GM21825 (cell line): ENCODE measurements at regions not wholly inside any gene's neighbourhood (a gene's known extent, or its start where the extent isn't known, plus 50 kb on each side); places are given as distances from the start of the nearest gene placed in this dataset.

Experiments used
- ATAC-seq: cut with Tn5 transposase; IDR thresholded peaks from one replicate; pipeline ENCODE4 v1.9.1; 2021; ENCODE audit warnings: mild to moderate bottlenecking, moderate library complexity; ENCODE audit not compliant: unreplicated experiment

DNA sequence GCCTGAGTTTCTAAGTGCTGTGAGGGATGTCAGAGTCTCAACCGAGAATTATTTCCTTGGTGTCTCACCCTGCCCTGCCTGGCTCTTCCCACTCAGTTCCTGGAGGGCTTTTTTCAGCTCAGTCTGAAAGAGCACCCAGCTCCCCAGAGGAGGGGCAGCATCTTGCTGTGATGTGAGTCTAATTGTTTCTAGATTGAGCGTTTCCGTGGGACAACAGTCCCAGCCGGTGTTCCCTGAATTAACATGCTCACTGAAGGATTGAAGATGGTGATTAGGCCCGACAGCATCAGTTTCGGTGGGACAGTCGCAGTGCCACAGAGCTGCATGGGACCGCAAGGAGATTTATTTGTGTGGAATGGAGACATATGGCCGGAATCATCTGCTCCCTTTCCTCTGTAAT lies 587.6 kb downstream of the DHX35 start:
- ATAC-seq, result no peak

DNA sequence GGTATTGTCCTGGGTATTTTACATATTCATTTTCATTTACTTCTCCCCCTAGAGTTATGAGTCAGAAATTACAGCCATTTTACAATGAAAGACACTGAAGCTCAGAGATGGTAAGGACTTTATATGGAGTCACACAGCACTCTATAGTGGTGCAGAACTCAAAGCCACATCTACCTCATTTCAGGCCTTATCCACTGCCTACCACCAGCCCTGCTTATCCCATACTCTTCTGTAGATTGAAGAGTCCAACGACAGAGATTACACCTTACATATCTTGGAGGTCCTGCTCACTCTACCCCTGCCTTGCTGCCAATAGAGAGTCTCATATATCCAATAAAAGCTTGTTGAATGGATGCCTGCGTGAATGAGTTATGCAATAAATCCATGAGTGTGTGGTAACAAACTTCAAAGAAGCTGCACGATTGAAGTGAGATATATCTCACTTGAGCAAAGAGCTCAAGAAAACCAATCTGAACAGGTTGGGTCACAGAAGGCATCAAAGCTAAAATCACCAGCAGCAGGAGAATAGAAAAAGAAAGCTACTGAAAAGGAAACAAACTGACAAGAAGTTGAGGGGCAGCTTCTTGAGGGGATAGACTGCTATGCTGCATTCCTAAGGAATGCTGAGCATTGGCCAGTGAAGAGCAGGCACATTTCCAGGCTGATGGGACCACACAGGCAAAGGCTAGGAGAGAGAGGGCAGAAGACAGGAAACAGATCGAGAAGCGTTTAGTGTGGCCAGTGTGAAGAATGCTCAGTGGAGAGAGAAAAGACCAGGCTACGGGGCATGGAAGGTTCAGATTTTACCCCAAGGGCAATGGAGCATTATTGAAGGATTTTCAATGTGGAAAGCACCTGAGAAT lies 585.6 kb downstream of the DHX35 start:
- ATAC-seq, result no peak

DNA sequence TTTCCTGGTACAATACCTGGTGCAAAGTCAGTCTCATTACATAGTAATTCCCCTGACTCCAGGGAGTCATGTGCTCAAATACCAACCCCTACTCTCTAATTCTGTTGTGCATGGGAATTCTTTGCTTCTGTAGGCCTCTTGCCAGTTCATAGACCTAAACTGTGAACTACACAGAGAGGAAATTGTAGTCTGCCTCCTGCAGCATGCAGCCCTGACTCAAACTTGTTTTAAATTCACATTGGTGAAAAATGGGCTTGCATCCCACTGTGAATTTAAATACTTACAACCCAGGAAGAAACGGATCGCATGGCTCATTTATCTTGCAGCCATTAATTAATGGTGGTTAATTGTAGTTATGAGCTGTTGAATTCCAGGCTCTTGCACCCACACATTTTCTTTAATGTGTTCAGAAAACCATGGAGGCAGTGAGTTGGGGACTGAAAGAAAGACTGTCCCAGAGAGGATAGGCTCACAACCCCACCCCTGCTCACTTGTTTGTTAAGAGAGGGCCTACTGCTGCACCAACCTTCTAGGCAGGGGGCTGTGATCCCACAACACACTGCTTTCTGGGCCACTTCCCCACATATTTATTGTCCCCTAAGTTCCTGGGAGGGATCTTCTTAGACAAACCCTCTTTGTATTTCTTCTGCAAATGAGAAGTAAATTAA lies 579.1 kb downstream of the DHX35 start:
- ATAC-seq, result no peak

DNA sequence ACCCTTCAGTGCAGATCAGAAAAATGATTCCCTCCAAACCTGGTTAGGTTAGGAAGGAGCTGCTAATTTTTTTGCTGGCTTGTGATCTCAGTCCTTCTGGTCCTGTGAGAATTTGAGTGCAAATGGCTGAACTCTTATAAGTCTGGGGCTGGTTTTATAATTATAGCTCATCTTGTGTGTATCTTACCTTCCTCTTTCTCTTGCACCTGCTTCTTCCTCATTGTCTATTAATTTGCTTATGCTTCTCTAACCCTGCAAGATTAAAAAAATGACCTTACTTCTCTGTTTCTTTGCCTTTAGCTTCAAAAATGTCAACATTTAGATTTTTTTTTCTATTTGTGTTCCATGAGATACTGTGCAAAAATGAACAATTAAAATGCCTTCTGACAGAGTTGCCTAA lies 576.2 kb downstream of the DHX35 start:
- no peak for ATAC-seq

GRCh38 chr20:39535301-39535700 lies 573.2 kb downstream of the DHX35 start:
- no peak for ATAC-seq

- no peak for ATAC-seq
Observed at GRCh38 chr20:39534846-39535245, 572.7 kb downstream of the DHX35 start.

- ATAC-seq, result no peak
Observed at GRCh38 chr20:39533858-39534257, 571.7 kb downstream of the DHX35 start.

GRCh38 chr20:39532205-39532604 lies 570.1 kb downstream of the DHX35 start:
- ATAC-seq, result no peak

DNA sequence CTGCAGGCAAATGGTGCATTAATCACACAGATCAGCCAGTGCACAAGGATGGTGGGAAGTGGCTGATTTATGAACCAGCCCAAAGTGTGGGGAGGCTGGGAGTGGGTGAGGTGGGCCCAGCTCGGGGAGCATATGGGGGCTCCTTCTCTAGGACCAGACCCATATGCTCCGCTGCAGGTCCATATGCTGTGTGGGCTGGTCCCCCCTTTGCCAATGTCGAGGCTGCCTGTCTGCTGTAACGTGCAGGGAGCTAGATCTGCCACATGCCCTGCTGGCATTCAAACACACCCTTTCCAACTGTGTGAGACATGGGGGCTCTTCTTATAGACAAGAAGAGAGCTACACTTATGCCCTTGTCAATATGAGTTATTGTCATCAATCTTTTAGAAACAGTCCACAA lies 566.3 kb downstream of the DHX35 start:
- no peak for ATAC-seq

- ATAC-seq, result no peak
Observed at GRCh38 chr20:39524371-39524911, 562.3 kb downstream of the DHX35 start.

DNA sequence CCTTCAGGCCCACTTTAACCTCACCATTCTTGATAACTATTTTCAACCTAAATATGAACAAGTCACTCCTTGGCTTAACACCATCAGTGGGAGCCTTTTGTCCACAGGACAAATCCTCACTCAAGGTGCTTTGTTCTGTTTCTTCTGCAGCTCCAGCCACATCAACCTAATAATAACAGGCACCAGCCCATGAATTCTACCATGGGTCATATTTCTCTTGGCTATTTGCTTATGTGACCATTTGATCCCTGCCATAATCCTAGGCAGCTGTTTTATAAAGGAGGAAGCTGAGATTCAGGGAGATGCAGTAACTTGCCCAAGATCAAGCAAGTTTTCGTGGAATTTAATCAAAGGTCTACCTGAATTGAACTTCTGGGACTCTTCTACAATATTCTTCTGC lies 561.3 kb downstream of the DHX35 start:
- no peak for ATAC-seq

DNA sequence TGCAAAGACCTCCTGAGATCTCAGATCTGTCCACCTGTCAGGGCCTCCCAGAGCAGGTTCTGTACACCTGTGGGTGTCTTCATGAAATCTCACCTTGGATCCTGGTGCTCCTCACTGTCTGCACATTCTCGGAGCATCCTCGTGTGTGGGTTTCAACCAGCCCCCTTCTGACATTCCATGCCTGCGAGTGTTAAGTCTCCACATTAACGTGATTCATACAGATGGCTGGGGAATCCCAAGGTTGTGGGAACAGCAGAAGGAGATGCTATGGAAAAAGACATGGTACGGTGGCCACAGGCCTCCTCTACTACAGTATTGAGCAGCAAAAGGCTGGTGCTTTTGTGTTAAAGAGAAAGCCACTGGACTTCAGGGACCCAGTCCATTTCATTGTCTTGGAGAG lies 556.5 kb downstream of the DHX35 start:
- no peak for ATAC-seq

DNA sequence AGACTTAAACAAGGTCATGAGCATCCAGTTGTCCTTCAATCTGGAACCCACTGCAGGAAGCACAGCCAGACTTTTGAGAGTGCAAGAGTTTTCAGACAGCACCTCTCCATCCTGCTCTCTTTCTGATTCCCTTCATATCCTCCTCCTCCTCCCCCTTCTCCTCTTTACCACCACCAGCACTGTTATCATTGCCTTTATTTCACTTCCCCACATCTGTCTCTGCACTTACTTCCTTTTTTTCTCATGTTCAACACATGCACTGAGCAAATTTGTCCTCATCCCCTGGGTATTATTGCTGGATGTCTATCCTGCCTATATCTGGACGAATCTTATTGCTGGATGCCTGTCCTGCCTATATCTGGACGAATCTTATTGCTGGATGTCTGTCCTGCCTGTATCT lies 554.8 kb downstream of the DHX35 start:
- ATAC-seq, result no peak

- ATAC-seq, result no peak
Observed at GRCh38 chr20:39504710-39505094, 542.6 kb downstream of the DHX35 start.

- no peak for ATAC-seq
Observed at GRCh38 chr20:39503902-39504709, 542.0 kb downstream of the DHX35 start.

DNA sequence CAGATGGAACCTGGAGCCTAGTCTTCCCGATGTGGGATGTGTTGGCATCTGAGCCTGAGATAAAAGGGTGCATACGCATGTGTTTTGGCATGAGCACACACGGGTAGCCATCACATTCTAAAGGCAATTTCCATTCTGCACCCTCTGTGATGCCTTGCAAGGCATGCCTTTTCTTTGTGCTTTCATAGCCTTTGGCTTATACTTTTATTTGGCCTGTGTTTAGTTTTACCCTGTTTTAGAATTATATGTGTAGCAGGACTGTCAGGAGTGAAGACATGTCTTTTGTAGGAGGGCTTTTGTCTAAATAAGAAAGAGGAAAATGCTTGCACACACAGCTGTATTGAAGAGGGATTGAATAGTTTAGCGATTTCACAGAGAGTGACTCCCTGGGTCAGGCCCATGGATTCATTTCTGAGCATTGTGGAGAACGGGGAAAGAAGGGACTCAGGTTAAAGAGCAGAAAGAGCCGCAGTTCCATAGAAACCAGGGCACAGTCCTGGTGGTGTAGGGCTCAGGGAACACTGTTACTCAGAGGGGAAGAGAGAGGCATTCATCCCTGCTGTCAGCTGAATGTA lies 530.2 kb downstream of the DHX35 start:
- no peak for ATAC-seq

GRCh38 chr20:39491711-39492110 lies 529.6 kb downstream of the DHX35 start:
- no peak for ATAC-seq

- ATAC-seq, result no peak
Observed at GRCh38 chr20:39489986-39490560, 527.9 kb downstream of the DHX35 start.

GRCh38 chr20:39480276-39481043 lies 518.3 kb downstream of the DHX35 start:
- no peak for ATAC-seq
